NCI-H1092 treated with DMSO at 0.1 percent for 48 hours (cell line): ENCODE measurements at regions not wholly inside any gene's neighbourhood (a gene's known extent, or its start where the extent isn't known, plus 50 kb on each side); places are given as distances from the start of the nearest gene placed in this dataset.
A peak's percentile ranks its signal among the peaks of the same experiment; 100 is the strongest.
"Not testable (repeated sequence)": the region's sequence is repeated elsewhere in the genome, so short reads cannot be mapped to it uniquely, and the experiment has no call there.

Experiments
- DNase-seq: peaks from one replicate; lab custom pipeline; 2025; lab: John Stamatoyannopoulos, UW

DNA sequence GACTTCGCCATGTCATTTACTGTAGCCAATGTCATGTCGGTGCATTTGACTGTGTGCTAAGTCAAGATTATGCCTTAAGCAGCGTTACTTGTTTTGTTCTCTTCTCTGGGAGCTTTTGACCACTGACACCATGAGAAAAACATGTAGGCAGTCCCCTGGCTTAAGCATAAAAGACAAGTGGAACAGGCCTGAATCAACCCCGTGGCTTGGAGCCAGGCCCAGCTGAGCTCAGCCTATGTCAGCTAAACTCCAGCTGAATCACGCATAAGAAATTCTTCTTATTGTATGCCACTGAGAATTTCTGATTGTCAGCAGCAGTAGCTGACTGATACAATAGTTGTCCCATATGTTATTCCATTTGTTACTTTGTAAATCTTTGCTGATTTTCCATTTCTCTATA is 261.9 kb downstream of the CBLL2 start:
- no peak for DNase-seq

DNA sequence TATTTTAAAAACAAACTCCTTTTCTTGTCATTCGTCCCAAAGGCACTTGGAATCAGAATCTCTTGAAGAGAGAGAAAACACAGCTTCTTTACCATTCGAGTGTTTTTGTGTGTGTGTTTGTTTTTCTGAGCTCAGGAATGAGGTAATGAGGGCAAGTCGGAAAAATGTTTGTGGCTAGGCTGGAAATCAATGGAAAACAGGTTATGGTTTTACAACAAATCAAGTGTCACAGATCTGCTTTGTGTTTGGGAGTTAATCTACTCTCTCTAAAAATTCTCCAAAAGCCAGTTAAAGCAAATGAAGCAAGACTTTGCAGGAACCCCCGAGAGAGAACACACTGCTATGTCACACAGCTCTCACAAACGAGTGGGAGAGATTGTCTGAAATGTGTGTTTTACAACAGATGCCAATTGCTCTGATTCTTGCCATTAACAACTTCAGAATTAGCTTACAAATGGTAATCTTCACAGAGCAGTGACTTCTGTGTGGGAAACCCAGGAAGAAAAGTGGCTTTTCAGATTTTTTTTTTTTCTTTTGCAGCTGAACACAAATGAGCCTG is 264.1 kb downstream of the CBLL2 start:
- no peak for DNase-seq

DNA sequence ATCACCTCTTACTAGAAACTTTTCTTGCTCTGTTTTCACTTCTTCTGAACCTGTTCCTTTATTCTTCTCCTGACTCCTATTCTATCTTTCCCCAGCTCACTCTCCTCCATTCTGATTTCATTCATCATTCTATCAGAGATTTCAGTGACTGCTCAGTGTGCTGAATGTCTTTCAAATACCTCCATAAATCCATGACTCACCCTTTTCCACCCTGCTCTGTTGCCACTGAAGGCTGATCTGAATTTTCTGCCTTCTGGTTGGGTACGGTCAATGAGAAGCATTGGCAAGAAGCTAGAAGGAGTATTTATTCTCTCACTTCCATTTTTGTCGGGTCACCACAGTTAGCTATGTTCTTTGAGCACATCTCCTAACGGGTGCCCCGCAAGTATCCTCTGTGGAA is 265.9 kb downstream of the CBLL2 start:
- no peak for DNase-seq

- DNase-seq: no peak
Measured at GRCh38 chrX:22541926-22542325, 269.2 kb downstream of the CBLL2 start.

GRCh38 chrX:22542641-22543040 is 269.9 kb downstream of the CBLL2 start:
- DNase-seq: no peak

DNA sequence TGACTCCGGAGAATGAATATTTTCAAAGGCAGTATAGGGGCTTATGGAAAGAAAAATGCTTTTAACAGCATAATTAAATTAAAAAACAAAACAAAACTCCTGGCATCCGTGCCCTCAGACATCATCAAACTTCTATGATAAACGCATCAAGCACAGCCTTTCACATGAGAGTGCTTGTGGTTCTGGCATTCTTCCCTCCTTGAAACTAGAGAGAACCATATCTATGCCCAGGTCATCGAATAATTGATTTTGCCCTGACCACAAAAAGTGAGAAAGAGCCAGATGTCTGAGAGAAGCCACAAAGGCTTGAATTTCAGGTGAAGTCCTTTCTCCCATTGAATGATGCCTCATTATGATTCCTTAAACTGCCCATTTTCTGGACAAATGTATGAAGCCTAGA is 286.8 kb downstream of the CBLL2 start:
- peak; percentile 1 for DNase-seq

- DNase-seq: no peak
Measured at GRCh38 chrX:22575161-22575845, 302.6 kb downstream of the CBLL2 start.

DNA sequence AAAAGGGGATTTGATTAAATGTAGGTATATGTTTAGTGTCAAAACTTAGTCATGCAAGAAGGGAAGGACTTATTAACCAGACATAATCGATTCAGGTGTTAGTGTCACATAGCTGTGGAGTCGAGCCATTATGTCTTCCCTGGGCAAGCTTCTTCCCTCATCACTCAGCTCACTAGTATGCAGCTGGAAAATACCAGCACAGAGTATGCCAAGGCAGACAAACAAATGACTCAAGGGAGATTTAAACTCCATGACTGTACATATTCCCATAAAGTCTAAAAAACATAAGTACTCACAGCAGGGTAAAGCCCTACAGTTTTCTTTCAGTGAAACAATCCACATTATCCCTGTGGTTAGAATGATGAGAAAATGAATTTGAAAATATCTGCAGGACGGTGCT is 304.5 kb downstream of the CBLL2 start:
- DNase-seq: no peak

DNA sequence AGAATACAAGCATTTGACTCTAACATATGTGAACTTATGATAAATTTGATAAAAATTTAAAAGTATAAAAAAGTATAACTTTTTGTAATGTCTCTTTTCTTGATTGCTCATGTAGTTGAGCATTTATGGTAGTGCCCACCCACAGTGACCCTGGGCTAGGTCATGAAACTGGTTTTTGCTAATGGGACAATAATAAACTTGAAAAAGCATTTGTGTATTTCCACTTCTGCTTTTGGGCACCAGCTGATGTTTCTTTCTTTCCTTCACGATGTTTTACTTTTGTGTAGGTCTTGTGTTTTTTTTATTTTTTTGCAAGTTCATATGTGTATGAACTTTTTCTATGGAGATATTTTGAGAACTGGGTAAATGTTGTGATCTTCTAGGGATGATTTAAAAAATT is 313.1 kb downstream of the CBLL2 start:
- no peak for DNase-seq

DNA sequence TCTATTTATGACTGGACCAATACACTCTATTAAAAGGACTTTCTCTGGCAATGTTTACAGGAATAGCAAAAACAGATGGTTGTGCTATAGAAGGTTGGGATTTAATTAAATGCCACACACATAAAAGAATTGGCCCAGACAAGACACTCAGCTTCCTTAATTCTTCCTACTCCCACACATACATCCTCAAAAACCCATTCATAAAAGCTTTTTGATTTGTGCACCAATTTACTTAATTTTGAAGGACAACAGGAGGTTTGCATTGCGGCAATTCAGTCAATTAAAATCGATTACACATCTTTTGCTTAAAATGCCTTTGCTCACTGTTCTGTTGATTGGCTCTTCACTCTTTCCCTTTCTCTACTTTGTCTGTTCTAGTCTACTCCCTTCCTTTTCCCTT is 317.1 kb downstream of the CBLL2 start:
- no peak for DNase-seq

GRCh38 chrX:22594766-22595165 is 322.1 kb downstream of the CBLL2 start:
- no peak for DNase-seq

- no peak for DNase-seq
Measured at GRCh38 chrX:22603060-22603459, 330.3 kb downstream of the CBLL2 start.

GRCh38 chrX:22609452-22609851 is 336.7 kb downstream of the CBLL2 start:
- not testable (repeated sequence) for DNase-seq

DNA sequence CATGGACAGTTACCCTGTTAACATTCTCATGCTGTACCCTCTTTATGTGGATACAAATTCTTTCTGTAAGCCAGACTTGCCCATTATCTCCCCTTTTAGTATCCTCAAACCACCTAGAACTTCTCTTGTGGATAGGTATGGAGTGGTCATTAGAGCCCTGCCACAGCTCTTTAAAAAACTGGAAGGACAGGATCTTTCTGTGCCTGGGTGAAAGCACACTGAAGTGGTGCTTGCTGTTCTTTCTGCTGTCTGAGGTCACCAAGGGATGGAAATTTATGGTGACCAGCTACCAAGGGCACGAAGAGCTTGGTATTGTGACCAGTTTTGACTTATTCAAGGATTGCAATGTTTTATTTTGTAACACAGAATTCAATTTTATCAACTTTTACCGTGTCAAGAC is 344.2 kb downstream of the CBLL2 start:
- DNase-seq: no peak

- DNase-seq: no peak
Measured at GRCh38 chrX:22627576-22627975, 354.9 kb downstream of the CBLL2 start.

GRCh38 chrX:22628275-22628674 is 355.6 kb downstream of the CBLL2 start:
- no peak for DNase-seq

DNA sequence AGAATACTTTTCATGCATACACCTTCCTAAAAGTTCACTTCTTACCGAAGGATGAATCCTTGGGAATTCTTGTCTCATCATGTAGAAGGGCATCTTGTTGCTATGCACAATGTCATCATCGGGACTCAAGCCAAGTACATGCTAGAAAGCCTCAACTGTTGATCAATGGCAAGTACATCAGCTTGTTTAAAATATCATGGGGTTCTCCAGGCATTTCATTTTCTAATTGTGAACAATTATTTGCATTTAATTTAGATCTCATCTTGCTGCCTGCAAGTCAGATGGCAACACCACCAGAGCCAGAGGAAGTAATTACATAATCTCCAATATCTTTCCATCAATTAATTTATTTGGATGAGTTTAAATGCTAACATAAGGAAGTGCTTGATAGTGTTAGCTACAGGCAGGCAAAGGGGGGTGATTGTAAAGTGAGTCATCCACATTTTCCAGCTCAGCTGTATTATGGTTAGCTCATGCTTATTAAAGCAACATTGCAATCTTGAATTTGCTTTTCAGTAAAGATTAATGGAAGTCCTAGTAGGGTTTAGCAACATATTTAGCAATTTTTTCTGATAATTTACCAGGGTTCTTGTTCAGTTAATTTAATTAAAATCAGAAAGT is 356.5 kb downstream of the CBLL2 start:
- DNase-seq: no peak

DNA sequence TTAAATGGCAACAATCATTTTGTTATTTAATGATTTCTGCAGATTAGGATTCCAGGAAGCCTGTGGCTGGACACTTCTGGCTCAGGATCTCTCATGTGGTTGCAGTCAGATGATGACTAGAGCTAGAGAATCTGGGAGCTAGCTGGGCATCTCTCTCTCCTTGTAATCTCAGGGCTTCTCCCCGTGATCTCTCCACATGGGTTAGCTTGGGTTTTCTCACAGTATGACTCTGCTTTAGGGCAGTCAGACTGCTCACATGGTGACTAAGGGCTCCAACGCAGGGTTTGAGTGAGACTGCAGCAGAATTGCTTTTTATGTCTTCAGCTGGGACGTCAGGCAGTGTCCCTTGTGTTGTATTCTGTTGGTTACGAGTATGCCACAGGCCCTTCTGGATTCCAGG is 361.4 kb downstream of the CBLL2 start:
- no peak for DNase-seq

- no peak for DNase-seq
Measured at GRCh38 chrX:22634751-22635150, 362.0 kb downstream of the CBLL2 start.

GRCh38 chrX:22648281-22648680 is 351.5 kb upstream of the DDX53 start:
- DNase-seq: no peak

GRCh38 chrX:22650691-22651090 is 349.1 kb upstream of the DDX53 start:
- no peak for DNase-seq

DNA sequence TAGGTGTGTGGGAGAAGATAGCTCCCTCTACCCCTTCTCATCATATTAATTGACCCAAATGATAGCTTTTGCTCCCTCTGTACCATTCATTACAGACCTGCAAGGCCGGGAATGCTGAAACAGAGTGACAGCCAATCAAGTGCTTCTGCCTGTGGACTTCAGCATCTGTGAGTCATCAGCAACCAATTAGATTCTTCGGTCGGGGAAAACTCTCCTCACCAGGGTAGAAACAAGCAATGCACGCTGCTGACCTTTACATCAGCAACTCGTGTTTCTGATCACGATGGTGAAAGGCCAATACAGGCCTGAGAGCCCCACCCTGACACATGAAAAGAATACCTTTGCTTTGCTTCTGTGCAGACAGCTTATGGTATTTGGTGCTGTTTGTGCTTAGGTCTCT is 347.2 kb upstream of the DDX53 start:
- no peak for DNase-seq

GRCh38 chrX:22660756-22661155 is 339.0 kb upstream of the DDX53 start:
- DNase-seq: no peak

DNA sequence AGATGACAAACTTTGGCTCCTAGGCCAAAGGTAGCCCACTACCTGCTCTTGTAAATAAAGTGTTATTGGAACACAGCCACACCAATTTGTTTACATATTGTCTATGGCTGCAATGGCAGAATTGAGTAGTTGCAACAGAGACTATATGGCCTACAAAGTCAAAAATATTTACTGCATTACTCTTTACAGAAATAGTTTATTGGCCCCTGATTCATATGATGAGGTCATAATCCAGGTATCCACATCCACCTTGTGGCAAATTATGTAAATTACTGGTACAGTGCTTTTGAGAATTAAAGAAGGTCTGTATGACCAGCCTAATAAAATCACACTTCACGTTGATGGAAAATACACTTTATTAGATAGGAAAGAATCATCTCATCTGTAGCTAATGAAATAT is 337.0 kb upstream of the DDX53 start:
- no peak for DNase-seq
